GM06990 (cell line): ENCODE measurements at regions not wholly inside any gene's neighbourhood (a gene's known extent, or its start where the extent isn't known, plus 50 kb on each side); places are given as distances from the start of the nearest gene placed in this dataset.

ENCODE experiments used
- DNase-seq: peaks from one replicate; pipeline ENCODE4 v3.0.0-alpha.2; 2011; ENCODE audit not compliant: insufficient read length; ENCODE audit errors: extremely low read depth
- H3K27me3 ChIP-seq: replicated peaks from 2 replicates; pipeline ENCODE4 v1.6.0; 2011; ENCODE audit warnings: low read length; ENCODE audit not compliant: control insufficient read depth, insufficient read depth
- H3K36me3 ChIP-seq: 2 replicates; pipeline ENCODE4 v1.5.1; 2011; ENCODE audit warnings: low read length; ENCODE audit not compliant: control insufficient read depth, insufficient read depth
- H3K4me3 ChIP-seq: replicated peaks from 2 replicates; pipeline ENCODE4 v1.5.1; 2011; ENCODE audit warnings: low read depth, mild to moderate bottlenecking, control low read depth, low read length
- TF ChIP-seq, protein P1 (sequence below): IDR thresholded peaks from 2 replicates; pipeline ENCODE4 v1.5.1; 2011; ENCODE audit warnings: low read length, control low read depth, mild to moderate bottlenecking, inconsistent platforms; ENCODE audit not compliant: insufficient read depth, poor library complexity, severe bottlenecking

DNA sequence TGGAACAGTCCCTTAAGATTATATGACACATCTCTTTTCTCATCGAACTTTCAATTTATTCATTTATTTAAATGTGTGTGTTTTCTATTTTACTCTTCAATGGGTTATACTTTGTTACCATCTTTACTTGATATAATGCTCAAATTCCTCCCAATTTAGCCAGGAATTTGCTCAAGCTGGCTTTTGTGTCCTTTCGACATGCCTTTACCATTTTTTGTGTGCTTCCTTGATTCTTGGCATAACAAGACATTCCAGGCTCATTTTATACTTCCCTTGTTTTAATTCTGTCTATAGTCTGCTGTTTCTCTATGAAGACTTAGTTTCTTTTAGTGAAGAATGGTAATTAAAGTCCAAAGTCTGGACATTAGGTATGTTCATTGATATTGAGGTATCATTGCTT is 315.8 kb downstream of the AEBP2 start:
- DNase-seq = no peak
- TF ChIP-seq, protein P1, sequence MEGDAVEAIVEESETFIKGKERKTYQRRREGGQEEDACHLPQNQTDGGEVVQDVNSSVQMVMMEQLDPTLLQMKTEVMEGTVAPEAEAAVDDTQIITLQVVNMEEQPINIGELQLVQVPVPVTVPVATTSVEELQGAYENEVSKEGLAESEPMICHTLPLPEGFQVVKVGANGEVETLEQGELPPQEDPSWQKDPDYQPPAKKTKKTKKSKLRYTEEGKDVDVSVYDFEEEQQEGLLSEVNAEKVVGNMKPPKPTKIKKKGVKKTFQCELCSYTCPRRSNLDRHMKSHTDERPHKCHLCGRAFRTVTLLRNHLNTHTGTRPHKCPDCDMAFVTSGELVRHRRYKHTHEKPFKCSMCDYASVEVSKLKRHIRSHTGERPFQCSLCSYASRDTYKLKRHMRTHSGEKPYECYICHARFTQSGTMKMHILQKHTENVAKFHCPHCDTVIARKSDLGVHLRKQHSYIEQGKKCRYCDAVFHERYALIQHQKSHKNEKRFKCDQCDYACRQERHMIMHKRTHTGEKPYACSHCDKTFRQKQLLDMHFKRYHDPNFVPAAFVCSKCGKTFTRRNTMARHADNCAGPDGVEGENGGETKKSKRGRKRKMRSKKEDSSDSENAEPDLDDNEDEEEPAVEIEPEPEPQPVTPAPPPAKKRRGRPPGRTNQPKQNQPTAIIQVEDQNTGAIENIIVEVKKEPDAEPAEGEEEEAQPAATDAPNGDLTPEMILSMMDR = no peak
- H3K27me3 ChIP-seq = no peaks in the 10 kb centered on the region
- no peak overlapping the region for H3K4me3 ChIP-seq
- H3K36me3 ChIP-seq = no peaks in the 10 kb centered on the region

DNA sequence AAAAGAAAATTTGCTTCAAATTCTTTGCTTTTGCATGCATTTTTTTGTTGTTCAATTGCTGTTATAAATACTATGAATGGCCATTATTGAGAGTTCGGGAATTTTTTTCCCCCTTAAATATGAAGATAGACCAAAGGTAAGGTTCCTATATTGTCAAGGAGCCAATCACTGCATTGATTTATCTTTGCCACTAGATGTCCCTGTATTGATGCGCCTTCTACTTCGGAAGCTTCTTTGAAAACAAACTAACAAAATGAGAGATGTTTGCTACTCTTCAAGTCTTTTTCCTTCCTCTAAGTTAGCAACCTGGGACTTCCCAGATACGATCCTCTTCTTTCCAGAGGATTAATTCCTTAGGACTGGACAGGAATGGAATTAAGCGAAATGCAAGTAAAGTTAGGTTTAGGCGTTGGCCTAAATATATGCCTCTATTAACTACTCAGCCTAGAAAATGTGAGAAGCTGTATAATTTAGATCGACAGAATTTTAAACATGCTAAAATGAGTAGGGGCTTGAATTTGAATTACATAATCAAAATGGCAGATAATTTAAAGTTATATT is 318.1 kb downstream of the AEBP2 start:
- DNase-seq = no peak
- TF ChIP-seq, protein P1 = peak; percentile 68

DNA sequence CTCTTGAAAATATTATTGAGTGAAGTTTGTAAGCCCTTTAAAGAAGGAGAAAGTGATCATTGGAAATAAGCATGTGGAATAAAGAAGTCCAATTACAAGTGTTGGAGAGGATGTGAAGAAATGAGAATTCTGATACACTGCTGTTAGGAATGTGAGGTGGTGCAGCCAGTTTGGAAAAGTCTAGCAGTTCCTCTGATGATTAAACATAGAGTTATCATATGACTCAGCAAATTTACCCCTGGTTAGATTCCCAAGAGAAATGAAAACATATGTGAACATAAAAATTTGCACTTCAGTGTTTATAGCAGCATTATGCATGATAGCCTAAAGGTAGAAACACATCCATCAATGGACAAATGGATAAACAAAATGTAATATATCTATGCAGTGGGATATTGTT is 319.9 kb downstream of the AEBP2 start:
- no peaks in the 10 kb centered on the region for H3K36me3 ChIP-seq
- H3K27me3 ChIP-seq = no peaks in the 10 kb centered on the region
- H3K4me3 ChIP-seq = no peak overlapping the region
- DNase-seq = no peak
- TF ChIP-seq, protein P1 = no peak

More for the DNA sequence above, 318.1 kb downstream of the AEBP2 start:
- Histone ChIP-seq H3K4me3 (no peak overlapping the region), H3K27me3 (no peaks in the 10 kb centered on the region), H3K36me3 (no peaks in the 10 kb centered on the region)

DNA sequence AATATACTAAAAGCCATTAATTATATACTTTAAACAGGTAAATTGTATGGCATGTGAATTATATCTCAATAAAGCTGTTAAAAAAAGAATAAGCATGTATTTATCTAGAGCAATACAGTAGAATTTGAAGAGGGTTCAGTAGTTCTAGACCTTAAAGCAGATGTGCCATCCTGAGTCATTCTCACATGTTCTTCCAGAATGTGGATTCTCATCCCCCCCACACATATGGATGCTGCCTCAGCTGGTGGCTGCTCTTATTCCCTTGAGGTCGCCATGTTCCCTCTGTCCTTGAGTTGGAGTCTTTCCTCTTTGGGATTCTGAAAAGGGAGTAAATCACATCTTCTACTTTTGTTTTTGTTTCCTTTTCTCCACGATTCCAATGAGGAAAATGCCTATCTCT is 321.3 kb downstream of the AEBP2 start:
- no peaks in the 10 kb centered on the region for H3K36me3 ChIP-seq
- no peak overlapping the region for H3K4me3 ChIP-seq
- no peaks in the 10 kb centered on the region for H3K27me3 ChIP-seq
- TF ChIP-seq, protein P1 = no peak
- DNase-seq = no peak

DNA sequence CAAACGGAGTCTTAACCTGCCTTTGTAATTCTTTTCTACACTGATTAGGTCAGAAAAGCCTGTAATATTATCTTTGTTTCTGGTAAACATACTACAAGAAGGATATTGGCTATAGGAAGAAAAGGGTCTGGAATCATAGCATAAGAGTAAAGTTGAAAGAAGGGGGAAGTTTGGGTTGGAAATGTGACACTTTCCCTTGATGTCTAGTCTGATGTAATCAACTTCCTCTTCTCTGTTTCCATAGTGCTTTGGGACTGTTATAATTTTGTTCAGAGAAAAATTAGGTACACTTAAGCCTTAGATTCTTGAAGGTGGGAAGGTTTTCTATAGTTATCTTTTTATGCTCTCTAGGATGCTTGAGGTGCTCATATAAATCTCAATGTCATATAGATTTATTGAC is 322.2 kb downstream of the AEBP2 start:
- no peak overlapping the region for H3K4me3 ChIP-seq
- TF ChIP-seq, protein P1 = no peak
- no peaks in the 10 kb centered on the region for H3K36me3 ChIP-seq
- no peaks in the 10 kb centered on the region for H3K27me3 ChIP-seq
- no peak for DNase-seq

DNA sequence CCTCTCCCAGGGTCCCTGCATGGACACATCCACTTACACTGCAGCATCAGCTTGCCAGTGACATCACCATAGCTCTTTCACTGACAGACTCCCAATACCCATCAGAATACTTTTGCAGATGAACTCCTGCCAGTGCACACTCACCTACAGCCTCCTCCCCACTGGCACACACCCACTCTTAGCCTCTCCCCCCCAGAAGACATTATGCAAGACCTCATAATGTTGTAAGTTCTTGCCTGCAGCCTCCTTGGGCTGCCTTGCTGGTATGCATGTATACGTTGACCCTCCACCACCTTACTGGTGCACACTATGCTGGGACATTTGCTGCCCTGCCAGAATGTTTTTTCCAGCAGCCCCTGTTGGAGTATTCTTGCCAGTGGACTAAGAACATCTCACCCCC is 324.2 kb downstream of the AEBP2 start:
- TF ChIP-seq, protein P1 = no peak
- no peak overlapping the region for H3K4me3 ChIP-seq
- no peak for DNase-seq
- H3K36me3 ChIP-seq = no peaks in the 10 kb centered on the region
- no peaks in the 10 kb centered on the region for H3K27me3 ChIP-seq
